Islet precursor cell (in vitro differentiated cells): ENCODE measurements at regions not wholly inside any gene's neighbourhood (a gene's known extent, or its start where the extent isn't known, plus 50 kb on each side); places are given as distances from the start of the nearest gene placed in this dataset.

Experiments
- DNase-seq: peaks from one replicate; pipeline ENCODE4 v3.0.0-alpha.2; 2018

GRCh38 chr22:48742556-48743343 is 1084.9 kb downstream of the BRD1 start:
- peak; percentile 42 for DNase-seq

GRCh38 chr22:48742191-48742555 is 1085.5 kb downstream of the BRD1 start:
- DNase-seq = no peak

GRCh38 chr22:48741540-48741939 is 1086.1 kb downstream of the BRD1 start:
- no peak for DNase-seq

GRCh38 chr22:48740731-48741405 is 1086.8 kb downstream of the BRD1 start:
- peak; percentile 35 for DNase-seq

- DNase-seq = peak; percentile 36
These were observed 1087.5 kb downstream of the BRD1 start for GRCh38 chr22:48740086-48740730.

- DNase-seq = peak; percentile 33
These were observed 1088.2 kb downstream of the BRD1 start for GRCh38 chr22:48739348-48740085.

- DNase-seq = peak; percentile 31
These were observed 1089.3 kb downstream of the BRD1 start for GRCh38 chr22:48738204-48738980.

- DNase-seq = no peak
These were observed 1090.0 kb downstream of the BRD1 start for GRCh38 chr22:48737461-48738203.

GRCh38 chr22:48736593-48737460 is 1090.8 kb downstream of the BRD1 start:
- DNase-seq = no peak

- DNase-seq = no peak
These were observed 1092.7 kb downstream of the BRD1 start for GRCh38 chr22:48734961-48735360.

- no peak for DNase-seq
These were observed 1093.3 kb downstream of the BRD1 start for GRCh38 chr22:48734359-48734758.

- no peak for DNase-seq
These were observed 1098.0 kb downstream of the BRD1 start for GRCh38 chr22:48729499-48730171.

GRCh38 chr22:48727454-48728058 is 1100.1 kb downstream of the BRD1 start:
- DNase-seq = no peak

- no peak for DNase-seq
These were observed 1102.8 kb downstream of the BRD1 start for GRCh38 chr22:48724899-48725298.

GRCh38 chr22:48722661-48723060 is 1105.0 kb downstream of the BRD1 start:
- no peak for DNase-seq

- DNase-seq = no peak
These were observed 1106.3 kb downstream of the BRD1 start for GRCh38 chr22:48721395-48721669.

GRCh38 chr22:48720662-48721394 is 1106.8 kb downstream of the BRD1 start:
- DNase-seq = no peak

GRCh38 chr22:48719978-48720661 is 1107.6 kb downstream of the BRD1 start:
- no peak for DNase-seq
